ENCODE measurements at regions not wholly inside any gene's neighbourhood (a gene's known extent, or its start where the extent isn't known, plus 50 kb on each side); places are given as distances from the start of the nearest gene placed in this dataset.

DNA sequence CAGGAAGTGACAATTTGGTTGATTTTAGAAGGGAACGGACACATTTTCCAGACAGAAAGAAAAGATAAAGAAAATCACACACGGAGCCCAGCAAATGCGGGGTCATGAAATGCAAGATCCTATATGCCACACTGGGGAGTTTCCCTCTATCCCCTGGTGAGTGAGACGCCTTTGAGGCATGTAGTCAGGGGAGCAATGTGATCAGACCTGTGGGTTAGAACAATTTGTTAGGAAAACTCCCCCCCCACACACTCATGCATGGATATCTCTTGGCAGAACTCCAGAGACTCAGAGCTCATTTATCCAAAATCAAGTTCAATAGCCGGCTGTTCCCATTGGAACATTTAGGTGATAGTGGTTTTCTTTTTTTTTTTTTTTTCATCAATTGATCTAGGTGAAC, 71.7 kb upstream of the TRIO start:
- Histone ChIP-seq H3K27me3 (ENCODE audit: control insufficient read depth, insufficient read depth, low read length) (no peaks in the 10 kb centered on the region), H3K4me3 (ENCODE audit: low read length) (no peak overlapping the region), H3K4me1 (ENCODE audit: control insufficient read depth, insufficient read depth, low read length) (no peaks in the 10 kb centered on the region), H3K36me3 (ENCODE audit: control insufficient read depth, insufficient read depth, low read length) (no peaks in the 10 kb centered on the region), H3K9me3 (ENCODE audit: control insufficient read depth, insufficient read depth, low read length) (no peaks in the 10 kb centered on the region), H3K27ac (ENCODE audit: low read length) (no peak overlapping the region)
- no peak for DNase-seq (ENCODE audit: low read depth, low spot score)
- no CpG with 5 or more reads among the region's 5 CpGs for WGBS (ENCODE audit: insufficient coverage, insufficient read length)

DNA sequence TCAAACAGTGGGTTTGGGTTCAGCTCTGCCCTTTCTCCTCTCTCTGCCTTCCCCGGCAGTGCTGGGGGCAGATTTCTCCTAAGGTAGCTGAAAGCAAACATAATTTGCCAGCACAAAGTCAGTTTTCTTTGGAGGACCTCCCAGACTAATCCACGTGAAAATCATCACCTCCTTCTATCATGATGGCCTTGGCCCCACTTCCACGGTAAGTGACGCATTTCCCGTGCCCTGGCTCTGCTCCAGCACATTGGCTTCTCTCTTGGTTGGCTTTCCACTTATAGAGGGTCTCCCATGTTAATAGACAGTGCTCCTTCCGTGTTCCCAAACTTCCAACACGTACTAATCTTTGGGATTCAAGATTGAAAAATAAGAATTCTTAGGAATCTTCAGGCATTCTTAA, 74.1 kb upstream of the TRIO start:
- H3K9me3 ChIP-seq (ENCODE audit: control insufficient read depth, insufficient read depth, low read length) = no peaks in the 10 kb centered on the region

DNA sequence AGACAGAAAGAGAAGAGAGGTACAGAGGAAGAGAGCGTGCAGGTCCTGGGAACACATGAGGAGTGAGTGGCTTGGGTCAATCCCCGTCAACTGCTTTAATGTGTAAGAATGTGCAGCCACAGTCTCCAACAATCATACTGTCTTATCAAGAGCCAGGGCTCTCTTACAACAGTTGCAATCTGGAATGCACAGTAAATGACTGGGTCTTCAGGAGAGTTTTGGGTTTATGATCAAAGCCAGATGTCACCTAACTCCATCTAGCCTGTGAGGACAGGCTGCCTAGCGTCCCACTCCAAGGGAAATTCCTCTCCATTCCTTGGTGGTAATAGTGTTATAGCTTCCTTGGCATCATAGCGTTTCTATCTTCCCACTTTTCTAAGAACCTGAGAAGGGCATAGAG, 75.0 kb upstream of the TRIO start:
- Histone ChIP-seq H3K27me3 (ENCODE audit: control insufficient read depth, insufficient read depth, low read length) (no peaks in the 10 kb centered on the region), H3K36me3 (ENCODE audit: control insufficient read depth, insufficient read depth, low read length) (no peaks in the 10 kb centered on the region), H3K27ac (ENCODE audit: low read length) (no peak overlapping the region), H3K4me3 (ENCODE audit: low read length) (no peak overlapping the region), H3K9me3 (ENCODE audit: control insufficient read depth, insufficient read depth, low read length) (no peaks in the 10 kb centered on the region), H3K4me1 (ENCODE audit: control insufficient read depth, insufficient read depth, low read length) (no peaks in the 10 kb centered on the region)
- DNase-seq (ENCODE audit: low read depth, low spot score) = no peak
- no CpG with 5 or more reads among the region's 4 CpGs for WGBS (ENCODE audit: insufficient coverage, insufficient read length)

More for the DNA sequence above, 74.1 kb upstream of the TRIO start:
- WGBS (ENCODE audit: insufficient coverage, insufficient read length) = no CpG with 5 or more reads among the region's 7 CpGs
- Histone ChIP-seq H3K27me3 (ENCODE audit: control insufficient read depth, insufficient read depth, low read length) (no peaks in the 10 kb centered on the region), H3K36me3 (ENCODE audit: control insufficient read depth, insufficient read depth, low read length) (no peaks in the 10 kb centered on the region), H3K4me1 (ENCODE audit: control insufficient read depth, insufficient read depth, low read length) (no peaks in the 10 kb centered on the region), H3K27ac (ENCODE audit: low read length) (no peak overlapping the region), H3K4me3 (ENCODE audit: low read length) (no peak overlapping the region)
- no peak for DNase-seq (ENCODE audit: low read depth, low spot score)

DNA sequence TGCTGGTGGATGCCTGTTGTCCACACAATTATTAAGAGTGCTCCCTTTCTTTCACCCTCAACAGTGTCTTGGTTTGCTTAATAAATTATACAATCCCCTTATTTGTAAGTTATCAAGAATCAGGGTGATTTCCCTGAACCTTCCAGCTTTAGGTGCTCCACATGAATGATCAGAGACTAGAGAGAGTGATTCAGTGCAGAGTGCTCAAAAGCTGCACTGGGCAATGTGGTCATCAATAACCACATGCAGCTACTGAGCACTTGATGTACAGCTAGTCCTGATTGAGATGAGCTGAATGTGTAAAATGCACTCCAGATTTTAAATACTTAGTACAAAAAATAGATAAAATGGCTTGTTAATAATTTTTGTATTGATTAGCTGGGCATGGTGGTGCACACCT, 76.8 kb upstream of the TRIO start:
- DNase-seq (ENCODE audit: low read depth, low spot score) = no peak

DNA sequence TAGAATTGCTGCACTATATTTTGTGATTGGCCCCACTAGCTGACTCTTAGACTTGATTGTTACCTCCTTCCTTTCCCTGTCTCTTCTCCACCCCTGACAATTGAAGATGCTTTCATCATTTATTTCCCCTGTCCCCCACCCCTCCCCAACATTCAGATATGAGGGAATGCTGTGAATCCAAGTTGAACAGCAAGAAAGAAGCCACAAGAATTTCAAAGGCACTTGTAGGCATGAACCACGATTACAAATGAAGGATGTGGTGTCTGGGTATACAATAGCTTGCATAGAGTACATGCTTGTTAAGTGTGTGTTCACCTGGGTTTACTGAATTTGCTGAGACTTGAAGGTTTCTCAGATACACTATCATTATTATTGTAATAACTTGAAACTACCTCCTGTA, 78.3 kb upstream of the TRIO start:
- Histone ChIP-seq H3K4me3 (ENCODE audit: low read length) (no peak overlapping the region), H3K4me1 (ENCODE audit: control insufficient read depth, insufficient read depth, low read length) (no peaks in the 10 kb centered on the region), H3K27ac (ENCODE audit: low read length) (no peak overlapping the region), H3K27me3 (ENCODE audit: control insufficient read depth, insufficient read depth, low read length) (no peaks in the 10 kb centered on the region), H3K36me3 (ENCODE audit: control insufficient read depth, insufficient read depth, low read length) (no peaks in the 10 kb centered on the region), H3K9me3 (ENCODE audit: control insufficient read depth, insufficient read depth, low read length) (no peaks in the 10 kb centered on the region)
- WGBS (ENCODE audit: insufficient coverage, insufficient read length) = no CpG with 5 or more reads among the region's 1 CpG
- DNase-seq (ENCODE audit: low read depth, low spot score) = no peak

More for the DNA sequence above, 76.8 kb upstream of the TRIO start:
- no peak overlapping the region for H3K27ac ChIP-seq (ENCODE audit: low read length)
- no peaks in the 10 kb centered on the region for H3K4me1 ChIP-seq (ENCODE audit: control insufficient read depth, insufficient read depth, low read length)
- no peaks in the 10 kb centered on the region for H3K9me3 ChIP-seq (ENCODE audit: control insufficient read depth, insufficient read depth, low read length)
- no peak overlapping the region for H3K4me3 ChIP-seq (ENCODE audit: low read length)
- H3K27me3 ChIP-seq (ENCODE audit: control insufficient read depth, insufficient read depth, low read length) = no peaks in the 10 kb centered on the region
- H3K36me3 ChIP-seq (ENCODE audit: control insufficient read depth, insufficient read depth, low read length) = no peaks in the 10 kb centered on the region

DNA sequence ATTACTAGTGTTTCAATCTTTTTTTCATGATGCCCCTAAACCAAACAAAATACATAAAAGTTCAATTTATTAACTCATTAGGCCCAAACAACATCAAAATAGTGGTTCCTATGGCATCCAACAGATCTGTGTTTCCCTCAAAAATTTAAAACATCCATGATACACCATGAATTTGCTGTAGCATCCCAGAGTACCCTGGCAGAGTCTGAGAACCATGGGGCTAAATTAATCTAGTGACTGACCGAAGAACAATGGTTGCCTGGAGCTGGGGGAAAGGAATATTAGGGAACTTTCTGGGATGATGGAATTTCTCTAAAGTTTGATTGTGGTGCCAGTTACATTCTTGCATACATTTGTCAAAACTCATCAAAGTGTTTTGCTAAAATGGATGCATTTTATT, 79.5 kb upstream of the TRIO start:
- Histone ChIP-seq H3K27me3 (ENCODE audit: control insufficient read depth, insufficient read depth, low read length) (no peaks in the 10 kb centered on the region), H3K4me3 (ENCODE audit: low read length) (no peak overlapping the region), H3K4me1 (ENCODE audit: control insufficient read depth, insufficient read depth, low read length) (no peaks in the 10 kb centered on the region), H3K36me3 (ENCODE audit: control insufficient read depth, insufficient read depth, low read length) (no peaks in the 10 kb centered on the region), H3K9me3 (ENCODE audit: control insufficient read depth, insufficient read depth, low read length) (no peaks in the 10 kb centered on the region), H3K27ac (ENCODE audit: low read length) (no peak overlapping the region)
- no peak for DNase-seq (ENCODE audit: low read depth, low spot score)
- WGBS (ENCODE audit: insufficient coverage, insufficient read length) = no CpG with 5 or more reads among the region's 1 CpG

DNA sequence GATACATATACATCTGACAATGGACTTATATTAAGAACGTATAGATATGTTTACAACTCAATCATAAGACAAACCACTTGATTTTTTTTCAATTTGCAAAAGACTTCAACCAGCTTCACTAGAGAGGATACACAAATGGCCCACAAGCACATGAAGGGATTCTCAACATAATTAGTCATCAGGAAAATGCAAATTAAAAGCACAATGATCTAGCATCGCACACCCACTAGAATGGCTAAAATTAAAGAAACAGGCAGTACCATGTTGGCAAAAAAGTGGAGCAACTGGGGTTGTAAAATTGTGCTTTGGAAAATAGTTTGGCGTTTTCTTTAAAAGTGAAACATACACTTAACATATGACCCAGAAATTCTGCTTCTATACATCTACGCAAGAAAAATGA, 80.0 kb upstream of the TRIO start:
- no CpG with 5 or more reads among the region's 4 CpGs for WGBS (ENCODE audit: insufficient coverage, insufficient read length)
- no peak overlapping the region for H3K4me3 ChIP-seq (ENCODE audit: low read length)
- DNase-seq (ENCODE audit: low read depth, low spot score) = no peak
- no peaks in the 10 kb centered on the region for H3K27me3 ChIP-seq (ENCODE audit: control insufficient read depth, insufficient read depth, low read length)
- H3K9me3 ChIP-seq (ENCODE audit: control insufficient read depth, insufficient read depth, low read length) = no peaks in the 10 kb centered on the region
- H3K36me3 ChIP-seq (ENCODE audit: control insufficient read depth, insufficient read depth, low read length) = no peaks in the 10 kb centered on the region
- H3K27ac ChIP-seq (ENCODE audit: low read length) = no peak overlapping the region
- no peaks in the 10 kb centered on the region for H3K4me1 ChIP-seq (ENCODE audit: control insufficient read depth, insufficient read depth, low read length)

DNA sequence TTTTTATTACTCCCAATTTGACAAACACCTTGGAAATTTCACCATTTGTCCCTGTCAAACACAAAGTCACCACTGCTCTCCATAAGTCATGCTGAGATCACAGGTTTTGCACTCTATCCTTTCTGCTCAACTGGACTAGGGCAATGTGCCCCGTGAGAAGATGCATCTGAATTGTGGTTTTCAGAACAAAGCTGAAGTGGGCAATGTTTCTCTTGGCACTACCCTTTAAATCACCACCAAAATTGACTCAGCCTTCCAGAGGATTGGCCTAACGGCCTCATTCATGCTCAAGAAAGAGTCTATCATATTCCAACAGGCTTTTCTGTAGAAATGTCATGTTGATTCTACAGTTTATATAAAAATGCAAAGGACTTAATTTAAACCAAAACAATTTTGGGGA, 81.0 kb upstream of the TRIO start:
- Histone ChIP-seq H3K9me3 (ENCODE audit: control insufficient read depth, insufficient read depth, low read length) (no peaks in the 10 kb centered on the region), H3K27me3 (ENCODE audit: control insufficient read depth, insufficient read depth, low read length) (no peaks in the 10 kb centered on the region), H3K27ac (ENCODE audit: low read length) (no peak overlapping the region), H3K36me3 (ENCODE audit: control insufficient read depth, insufficient read depth, low read length) (no peaks in the 10 kb centered on the region), H3K4me1 (ENCODE audit: control insufficient read depth, insufficient read depth, low read length) (no peaks in the 10 kb centered on the region), H3K4me3 (ENCODE audit: low read length) (no peak overlapping the region)
- no peak for DNase-seq (ENCODE audit: low read depth, low spot score)
- WGBS (ENCODE audit: insufficient coverage, insufficient read length) = no CpG with 5 or more reads among the region's 2 CpGs

DNA sequence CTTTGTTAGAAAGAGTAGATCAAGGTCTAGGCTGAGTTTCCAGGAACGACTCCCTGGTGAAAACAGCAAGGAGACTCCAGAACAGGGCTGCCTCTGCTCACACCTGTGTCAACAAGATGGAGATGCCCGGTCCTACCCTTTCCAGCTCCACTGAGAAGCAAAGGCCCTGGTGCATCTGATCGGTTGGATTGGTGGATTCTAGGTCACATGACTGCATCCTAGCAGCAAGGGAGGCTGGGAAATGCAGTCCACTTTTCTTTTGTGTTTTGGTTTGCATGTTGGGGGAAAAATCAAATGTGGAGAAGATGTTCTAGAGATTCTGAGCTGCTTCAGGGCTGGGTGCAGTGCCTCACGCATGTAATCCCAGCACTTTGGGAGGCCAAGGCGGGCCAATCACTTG, 82.0 kb upstream of the TRIO start:
- H3K27me3 ChIP-seq (ENCODE audit: control insufficient read depth, insufficient read depth, low read length) = no peaks in the 10 kb centered on the region
- no peak overlapping the region for H3K4me3 ChIP-seq (ENCODE audit: low read length)
- WGBS (ENCODE audit: insufficient coverage, insufficient read length) = no CpG with 5 or more reads among the region's 5 CpGs
- no peaks in the 10 kb centered on the region for H3K4me1 ChIP-seq (ENCODE audit: control insufficient read depth, insufficient read depth, low read length)
- no peaks in the 10 kb centered on the region for H3K36me3 ChIP-seq (ENCODE audit: control insufficient read depth, insufficient read depth, low read length)
- H3K9me3 ChIP-seq (ENCODE audit: control insufficient read depth, insufficient read depth, low read length) = no peaks in the 10 kb centered on the region
- DNase-seq (ENCODE audit: low read depth, low spot score) = peak; percentile 22
- no peak overlapping the region for H3K27ac ChIP-seq (ENCODE audit: low read length)

DNA sequence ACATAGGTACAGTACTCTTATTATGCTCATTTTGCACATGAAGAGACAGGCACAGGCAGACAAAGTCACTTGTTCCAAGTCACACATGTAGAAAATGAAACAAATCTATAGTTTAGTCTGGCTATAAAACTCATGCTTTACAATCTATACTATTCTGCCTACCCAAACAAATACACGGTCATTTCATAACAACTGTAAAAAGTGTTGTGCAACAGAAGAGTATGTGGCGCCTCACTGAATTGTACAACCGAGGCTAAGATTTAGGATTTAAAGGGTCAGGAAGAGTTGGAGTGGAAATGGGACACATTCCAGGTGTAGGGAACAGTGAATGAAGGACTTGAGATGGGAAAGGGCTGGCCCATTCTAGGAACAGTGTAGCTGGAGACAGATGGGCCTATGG, 82.9 kb upstream of the TRIO start:
- Histone ChIP-seq H3K36me3 (ENCODE audit: control insufficient read depth, insufficient read depth, low read length) (no peaks in the 10 kb centered on the region), H3K27me3 (ENCODE audit: control insufficient read depth, insufficient read depth, low read length) (no peaks in the 10 kb centered on the region), H3K9me3 (ENCODE audit: control insufficient read depth, insufficient read depth, low read length) (no peaks in the 10 kb centered on the region), H3K4me1 (ENCODE audit: control insufficient read depth, insufficient read depth, low read length) (no peaks in the 10 kb centered on the region), H3K4me3 (ENCODE audit: low read length) (no peak overlapping the region), H3K27ac (ENCODE audit: low read length) (no peak overlapping the region)
- DNase-seq (ENCODE audit: low read depth, low spot score) = no peak
- WGBS (ENCODE audit: insufficient coverage, insufficient read length) = no CpG with 5 or more reads among the region's 3 CpGs

DNA sequence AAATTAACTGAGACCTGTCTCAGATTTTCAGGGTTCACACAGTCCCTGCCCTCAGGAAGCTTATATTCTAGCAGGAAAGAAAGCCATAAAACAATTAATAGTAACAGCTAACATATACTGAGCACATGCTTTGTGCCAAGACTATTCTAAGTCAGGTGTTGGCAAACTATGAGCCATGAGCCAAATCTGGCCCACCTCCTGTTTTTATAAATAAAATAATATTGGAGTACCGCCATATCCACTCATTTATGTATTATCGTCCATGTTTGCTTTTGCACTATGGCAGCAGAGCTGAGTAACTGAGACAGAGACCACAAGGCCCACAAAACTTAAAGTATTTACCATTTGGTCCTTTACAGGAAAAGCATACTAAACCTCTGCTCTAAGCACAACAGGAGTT, 83.3 kb upstream of the TRIO start:
- Histone ChIP-seq H3K4me1 (ENCODE audit: control insufficient read depth, insufficient read depth, low read length) (no peaks in the 10 kb centered on the region), H3K36me3 (ENCODE audit: control insufficient read depth, insufficient read depth, low read length) (no peaks in the 10 kb centered on the region), H3K27me3 (ENCODE audit: control insufficient read depth, insufficient read depth, low read length) (no peaks in the 10 kb centered on the region), H3K9me3 (ENCODE audit: control insufficient read depth, insufficient read depth, low read length) (no peaks in the 10 kb centered on the region), H3K4me3 (ENCODE audit: low read length) (no peak overlapping the region), H3K27ac (ENCODE audit: low read length) (no peak overlapping the region)
- WGBS (ENCODE audit: insufficient coverage, insufficient read length) = no CpG with 5 or more reads among the region's 2 CpGs
- DNase-seq (ENCODE audit: low read depth, low spot score) = no peak

Measured in iPS DF 6.9 (cell line).